GM20000 (cell line): ENCODE measurements at regions not wholly inside any gene's neighbourhood (a gene's known extent, or its start where the extent isn't known, plus 50 kb on each side); places are given as distances from the start of the nearest gene placed in this dataset.

Experiments used
- DNase-seq: peaks from one replicate; pipeline ENCODE4 v3.0.0; 2012; ENCODE audit warnings: low spot score
- TF ChIP-seq, protein P1 (sequence below): IDR thresholded peaks from 2 replicates; pipeline ENCODE4 v1.5.1; 2012; ENCODE audit warnings: mild to moderate bottlenecking, control low read depth; ENCODE audit errors: extremely low read depth, missing control alignments

DNA sequence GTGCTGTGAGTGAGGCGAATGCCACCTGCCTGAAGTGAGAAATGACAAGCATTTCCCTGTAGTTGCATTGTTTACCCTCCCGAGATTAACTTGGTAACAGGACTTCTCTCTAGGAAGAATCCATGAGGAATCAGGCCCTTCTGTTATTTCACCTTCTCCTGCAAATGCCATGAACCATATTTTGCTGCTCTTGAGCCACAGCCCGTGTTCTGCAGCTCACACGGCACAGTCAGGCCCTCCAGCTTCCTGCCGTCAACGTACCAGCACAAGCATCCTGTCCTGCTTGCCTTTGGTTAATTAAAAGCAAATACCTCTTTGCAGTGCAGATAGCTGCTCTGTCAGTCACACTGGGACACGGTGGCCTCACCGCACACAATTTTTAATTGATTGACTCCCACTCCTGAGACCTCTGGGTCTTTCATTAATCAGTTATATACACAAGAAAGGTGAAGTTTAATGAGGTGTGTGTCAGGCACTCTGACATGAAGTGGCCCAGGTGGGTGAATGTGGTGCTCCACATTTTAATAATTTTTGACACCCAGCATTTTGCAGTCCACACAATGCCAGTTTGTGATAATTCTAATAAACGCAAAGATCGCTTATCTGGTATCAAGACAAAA, 95.3 kb upstream of the ASB18 start:
- TF ChIP-seq, protein P1, sequence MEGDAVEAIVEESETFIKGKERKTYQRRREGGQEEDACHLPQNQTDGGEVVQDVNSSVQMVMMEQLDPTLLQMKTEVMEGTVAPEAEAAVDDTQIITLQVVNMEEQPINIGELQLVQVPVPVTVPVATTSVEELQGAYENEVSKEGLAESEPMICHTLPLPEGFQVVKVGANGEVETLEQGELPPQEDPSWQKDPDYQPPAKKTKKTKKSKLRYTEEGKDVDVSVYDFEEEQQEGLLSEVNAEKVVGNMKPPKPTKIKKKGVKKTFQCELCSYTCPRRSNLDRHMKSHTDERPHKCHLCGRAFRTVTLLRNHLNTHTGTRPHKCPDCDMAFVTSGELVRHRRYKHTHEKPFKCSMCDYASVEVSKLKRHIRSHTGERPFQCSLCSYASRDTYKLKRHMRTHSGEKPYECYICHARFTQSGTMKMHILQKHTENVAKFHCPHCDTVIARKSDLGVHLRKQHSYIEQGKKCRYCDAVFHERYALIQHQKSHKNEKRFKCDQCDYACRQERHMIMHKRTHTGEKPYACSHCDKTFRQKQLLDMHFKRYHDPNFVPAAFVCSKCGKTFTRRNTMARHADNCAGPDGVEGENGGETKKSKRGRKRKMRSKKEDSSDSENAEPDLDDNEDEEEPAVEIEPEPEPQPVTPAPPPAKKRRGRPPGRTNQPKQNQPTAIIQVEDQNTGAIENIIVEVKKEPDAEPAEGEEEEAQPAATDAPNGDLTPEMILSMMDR: no peak
- no peak for DNase-seq

DNA sequence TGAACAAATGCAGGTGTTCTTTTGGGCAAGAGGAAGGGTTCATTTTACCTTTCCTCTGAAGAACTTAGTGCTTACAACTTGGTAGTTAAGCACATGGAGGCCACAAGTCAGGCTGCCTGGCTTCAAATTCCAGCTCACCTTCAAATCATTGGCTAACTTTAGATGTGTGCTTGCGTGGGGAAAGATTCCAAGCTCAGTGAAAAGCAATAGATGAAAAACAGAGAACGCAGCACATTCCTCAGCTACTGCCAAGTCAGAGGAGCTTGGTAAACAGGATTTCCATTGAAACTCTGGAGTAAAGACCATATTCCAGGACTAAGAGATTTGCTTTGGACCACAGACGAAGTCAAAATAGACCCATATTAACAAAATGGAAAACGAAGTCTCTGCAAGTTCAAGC, 96.3 kb upstream of the ASB18 start:
- TF ChIP-seq, protein P1: no peak
- DNase-seq: no peak

DNA sequence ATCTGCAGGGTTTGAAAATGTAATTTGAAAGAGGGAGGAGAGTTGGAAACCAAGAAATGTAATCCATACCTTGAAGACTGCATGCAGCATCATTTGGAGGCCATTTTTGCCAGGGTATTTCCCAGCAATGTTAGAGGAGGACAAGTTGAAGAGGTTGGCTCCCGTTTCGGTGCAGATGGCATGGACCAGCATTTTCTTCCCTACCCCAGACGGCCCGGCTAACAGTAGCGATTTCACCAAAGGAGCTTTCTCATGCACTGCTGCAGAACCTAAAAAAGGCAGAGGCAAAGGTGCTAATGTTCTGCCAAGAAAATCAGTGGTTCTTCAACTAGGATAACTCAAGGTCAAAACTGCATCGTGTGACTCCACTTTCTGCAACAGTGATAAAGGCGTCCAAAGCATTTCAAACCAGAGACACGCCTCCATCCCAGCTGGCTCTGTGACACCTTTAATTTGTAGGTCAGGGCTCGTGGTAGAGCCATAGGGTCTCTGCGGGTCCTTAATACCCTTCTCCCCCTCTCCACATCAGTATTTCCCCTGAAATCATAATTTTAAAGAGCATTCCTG, 99.6 kb upstream of the ASB18 start:
- TF ChIP-seq, protein P1: no peak
- no peak for DNase-seq

DNA sequence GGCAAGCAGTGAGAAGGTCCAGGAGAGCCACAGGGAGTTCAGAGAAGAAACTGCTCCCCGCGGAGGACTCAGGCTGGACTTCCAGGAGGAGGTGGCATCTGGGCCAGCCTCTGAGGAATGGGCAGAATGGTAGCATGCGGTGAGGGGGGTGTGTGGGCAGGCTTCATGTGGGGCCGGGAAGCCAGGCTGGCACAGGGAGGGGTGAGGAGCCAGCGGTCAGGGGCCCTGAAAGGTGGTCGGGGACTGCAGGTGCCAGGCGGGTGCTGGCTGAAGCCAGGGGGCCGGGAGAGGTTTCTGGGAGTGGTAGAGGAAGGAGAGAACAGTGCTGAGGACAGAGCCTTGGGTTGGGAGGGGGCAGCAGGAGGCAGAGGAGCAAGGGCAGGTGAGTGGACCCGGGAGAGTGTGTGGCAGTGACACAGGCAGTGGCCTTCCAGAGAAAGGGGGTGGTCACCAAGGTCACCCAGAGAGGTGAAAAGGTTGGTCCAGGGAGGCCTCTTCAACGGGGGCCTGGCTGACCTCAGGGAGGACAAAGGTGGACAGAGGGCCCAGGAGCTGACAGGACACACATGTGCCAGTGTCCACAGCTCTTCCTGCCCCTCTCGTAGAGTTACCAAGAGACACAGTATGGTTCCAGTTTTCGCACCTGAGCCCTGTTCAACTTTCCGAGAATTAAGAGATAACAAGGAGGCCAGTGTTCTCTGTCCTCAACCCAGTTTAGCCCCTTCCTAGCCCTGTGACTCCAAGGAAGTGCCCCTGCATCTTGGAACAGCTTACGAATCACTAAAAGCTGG, 101.2 kb upstream of the ASB18 start:
- DNase-seq: no peak
- TF ChIP-seq, protein P1: no peak

DNA sequence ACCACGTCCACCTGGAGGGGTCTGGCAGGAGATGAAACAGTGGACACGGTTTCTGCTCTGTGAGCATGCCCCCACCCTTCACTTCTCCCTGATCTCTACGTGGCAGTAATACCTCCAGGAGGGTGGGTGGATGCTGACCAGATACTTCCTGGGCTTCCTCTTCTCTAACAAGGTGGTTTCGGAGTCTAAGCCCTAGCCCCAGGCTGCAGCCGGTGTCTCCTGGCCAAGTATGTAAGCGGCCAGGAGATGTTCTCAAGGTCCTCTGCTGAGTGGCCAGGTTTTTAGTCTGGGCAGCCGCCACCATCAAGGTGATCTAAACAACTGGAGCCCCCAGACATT, 101.8 kb upstream of the ASB18 start:
- TF ChIP-seq, protein P1: no peak
- DNase-seq: no peak

DNA sequence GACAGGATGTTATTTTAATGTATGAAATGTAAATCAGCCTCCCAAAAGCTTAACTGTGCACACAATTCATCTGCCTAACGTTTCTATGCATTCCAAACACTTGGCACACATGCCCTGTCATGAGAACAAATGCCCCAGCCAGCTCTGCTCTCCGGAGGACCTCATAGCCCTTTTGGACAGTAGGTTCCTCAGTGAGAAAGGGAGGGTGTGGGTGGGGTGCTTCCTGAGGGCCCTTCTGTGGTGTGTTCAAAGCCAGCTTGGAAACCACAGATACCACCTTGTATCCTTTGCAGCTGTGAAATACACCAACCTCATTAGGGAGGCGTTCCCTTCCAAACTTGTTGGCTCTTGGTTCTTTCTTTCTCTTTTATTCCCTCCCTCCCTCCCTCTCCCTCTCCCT, 102.2 kb upstream of the ASB18 start:
- no peak for DNase-seq
- TF ChIP-seq, protein P1: no peak
